ENCODE measurements at regions not wholly inside any gene's neighbourhood (a gene's known extent, or its start where the extent isn't known, plus 50 kb on each side); places are given as distances from the start of the nearest gene placed in this dataset.

DNA sequence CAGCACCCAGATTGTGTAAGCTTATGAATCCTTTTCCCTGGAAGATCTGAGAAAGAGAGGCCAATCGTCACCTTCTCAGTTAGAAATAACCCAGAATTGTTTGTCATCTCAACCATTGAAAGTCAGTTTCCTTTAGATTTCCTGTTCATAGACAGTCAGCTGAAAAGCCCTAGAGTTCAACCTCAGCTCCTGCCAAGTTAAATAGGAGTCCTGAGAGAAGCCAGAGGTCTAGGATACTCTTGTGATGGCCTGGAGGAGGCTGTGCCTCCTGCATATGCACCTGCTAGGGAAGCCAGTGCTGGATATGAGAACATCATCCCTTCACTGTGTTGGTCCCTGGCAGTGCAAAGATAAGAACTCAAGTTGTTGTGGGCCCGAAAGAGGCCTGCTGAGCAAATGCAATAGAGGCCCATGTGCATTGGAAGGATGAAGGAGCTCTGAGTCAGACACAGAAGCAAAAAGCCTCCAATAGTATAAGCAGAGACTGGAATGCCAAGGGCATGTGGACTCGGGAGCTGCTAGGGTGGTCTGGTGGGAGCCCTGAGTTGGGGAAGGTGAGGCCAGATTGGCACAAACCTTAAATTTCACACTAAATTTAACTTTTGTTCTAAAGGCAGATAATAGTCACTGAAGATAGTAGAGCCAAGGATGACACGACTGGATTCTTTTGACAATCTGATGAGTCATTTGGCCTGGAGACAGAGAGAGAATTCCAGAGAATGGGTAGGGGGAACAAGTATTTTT lies 520.9 kb upstream of the CDH5 start:
- TF ChIP-seq, protein P1, sequence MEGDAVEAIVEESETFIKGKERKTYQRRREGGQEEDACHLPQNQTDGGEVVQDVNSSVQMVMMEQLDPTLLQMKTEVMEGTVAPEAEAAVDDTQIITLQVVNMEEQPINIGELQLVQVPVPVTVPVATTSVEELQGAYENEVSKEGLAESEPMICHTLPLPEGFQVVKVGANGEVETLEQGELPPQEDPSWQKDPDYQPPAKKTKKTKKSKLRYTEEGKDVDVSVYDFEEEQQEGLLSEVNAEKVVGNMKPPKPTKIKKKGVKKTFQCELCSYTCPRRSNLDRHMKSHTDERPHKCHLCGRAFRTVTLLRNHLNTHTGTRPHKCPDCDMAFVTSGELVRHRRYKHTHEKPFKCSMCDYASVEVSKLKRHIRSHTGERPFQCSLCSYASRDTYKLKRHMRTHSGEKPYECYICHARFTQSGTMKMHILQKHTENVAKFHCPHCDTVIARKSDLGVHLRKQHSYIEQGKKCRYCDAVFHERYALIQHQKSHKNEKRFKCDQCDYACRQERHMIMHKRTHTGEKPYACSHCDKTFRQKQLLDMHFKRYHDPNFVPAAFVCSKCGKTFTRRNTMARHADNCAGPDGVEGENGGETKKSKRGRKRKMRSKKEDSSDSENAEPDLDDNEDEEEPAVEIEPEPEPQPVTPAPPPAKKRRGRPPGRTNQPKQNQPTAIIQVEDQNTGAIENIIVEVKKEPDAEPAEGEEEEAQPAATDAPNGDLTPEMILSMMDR (conservative IDR thresholded peaks at IDR 0.05 in 1 of 2, IDR thresholded peaks at IDR 0.05 in 1 of 2; ENCODE audit: low read depth in 1 of 2, low read length in 2 of 2) = no peak
- TF ChIP-seq EZH2 (IDR thresholded peaks at IDR 0.05; ENCODE audit: low read length, missing control alignments) = no peak
- Histone ChIP-seq H3K4me3 (replicated peaks in 1 of 4; ENCODE audit: control extremely low read depth in 1 of 4, insufficient read depth in 1 of 4, low read depth in 3 of 4, low read length in 4 of 4) (no peak overlapping the region), H3K36me3 (ENCODE audit: control insufficient read depth, insufficient read depth, low read length) (no peaks in the 10 kb centered on the region), H3K27ac (ENCODE audit: insufficient read depth, low read length) (no peak overlapping the region), H3K9me3 (ENCODE audit: control insufficient read depth, insufficient read depth, low read depth, low read length) (no peaks in the 10 kb centered on the region), H3K27me3 (ENCODE audit: control insufficient read depth, insufficient read depth, low read length) (no peaks in the 10 kb centered on the region), H3K4me2 (ENCODE audit: extremely low read depth, insufficient read depth, low read length) (no peak overlapping the region), H3K79me2 (ENCODE audit: control insufficient read depth, insufficient read depth, low read length) (no peaks in the 10 kb centered on the region), H3K4me1 (ENCODE audit: control insufficient read depth, extremely low read depth, insufficient read depth, low read length) (no peaks in the 10 kb centered on the region), H2AFZ (ENCODE audit: low read length) (no peak overlapping the region), H3K9ac (ENCODE audit: insufficient read depth, low read length) (no peak overlapping the region), H4K20me1 (ENCODE audit: control insufficient read depth, extremely low read depth, insufficient read depth, low read length) (no peaks in the 10 kb centered on the region)
- peak in 1 of 2 donors; percentile 22 for DNase-seq (ENCODE audit: low read depth in 2 of 2)

GRCh38 chr16:65843941-65844340 lies 522.5 kb upstream of the CDH5 start:
- no peak overlapping the region for H3K27ac ChIP-seq (ENCODE audit: insufficient read depth, low read length)
- no peaks in the 10 kb centered on the region for H3K79me2 ChIP-seq (ENCODE audit: control insufficient read depth, insufficient read depth, low read length)
- no peak overlapping the region for H2AFZ ChIP-seq (ENCODE audit: low read length)
- H3K9ac ChIP-seq (ENCODE audit: insufficient read depth, low read length) = no peak overlapping the region
- TF ChIP-seq EZH2 (IDR thresholded peaks at IDR 0.05; ENCODE audit: low read length, missing control alignments) = no peak
- TF ChIP-seq, protein P1 (conservative IDR thresholded peaks at IDR 0.05 in 1 of 2, IDR thresholded peaks at IDR 0.05 in 1 of 2; ENCODE audit: low read depth in 1 of 2, low read length in 2 of 2) = no peak
- no peaks in the 10 kb centered on the region for H3K36me3 ChIP-seq (ENCODE audit: control insufficient read depth, insufficient read depth, low read length)
- no peaks in the 10 kb centered on the region for H3K27me3 ChIP-seq (ENCODE audit: control insufficient read depth, insufficient read depth, low read length)
- no peak for DNase-seq (ENCODE audit: low read depth in 2 of 2)
- H3K4me3 ChIP-seq (replicated peaks in 1 of 4; ENCODE audit: control extremely low read depth in 1 of 4, insufficient read depth in 1 of 4, low read depth in 3 of 4, low read length in 4 of 4) = no peak overlapping the region
- no peak overlapping the region for H3K4me2 ChIP-seq (ENCODE audit: extremely low read depth, insufficient read depth, low read length)
- no peaks in the 10 kb centered on the region for H4K20me1 ChIP-seq (ENCODE audit: control insufficient read depth, extremely low read depth, insufficient read depth, low read length)
- H3K4me1 ChIP-seq (ENCODE audit: control insufficient read depth, extremely low read depth, insufficient read depth, low read length) = no peaks in the 10 kb centered on the region
- H3K9me3 ChIP-seq (ENCODE audit: control insufficient read depth, insufficient read depth, low read depth, low read length) = no peaks in the 10 kb centered on the region

DNA sequence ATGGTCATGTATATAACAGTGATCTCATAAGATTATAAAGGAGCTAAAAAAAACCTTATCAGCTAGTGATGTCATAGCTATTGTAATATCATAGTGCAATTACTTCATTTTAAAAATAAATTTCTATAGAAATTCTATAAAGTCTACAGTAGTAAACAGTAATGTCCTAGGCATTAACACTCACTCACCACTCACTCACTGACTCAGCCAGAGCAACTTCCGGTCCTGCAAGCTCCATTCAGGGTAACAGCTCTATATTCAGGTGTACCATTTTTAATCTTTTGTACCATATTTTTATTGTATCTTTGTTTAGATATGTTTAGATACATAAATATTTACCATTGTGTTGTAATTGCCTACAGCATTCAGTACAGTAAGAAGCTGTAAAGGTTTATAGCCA lies 524.4 kb upstream of the CDH5 start:
- H3K4me2 ChIP-seq (ENCODE audit: extremely low read depth, insufficient read depth, low read length) = no peak overlapping the region
- H3K27me3 ChIP-seq (ENCODE audit: control insufficient read depth, insufficient read depth, low read length) = no peaks in the 10 kb centered on the region
- no peaks in the 10 kb centered on the region for H3K79me2 ChIP-seq (ENCODE audit: control insufficient read depth, insufficient read depth, low read length)
- no peak overlapping the region for H2AFZ ChIP-seq (ENCODE audit: low read length)
- no peaks in the 10 kb centered on the region for H4K20me1 ChIP-seq (ENCODE audit: control insufficient read depth, extremely low read depth, insufficient read depth, low read length)
- no peaks in the 10 kb centered on the region for H3K9me3 ChIP-seq (ENCODE audit: control insufficient read depth, insufficient read depth, low read depth, low read length)
- TF ChIP-seq, protein P1 (conservative IDR thresholded peaks at IDR 0.05 in 1 of 2, IDR thresholded peaks at IDR 0.05 in 1 of 2; ENCODE audit: low read depth in 1 of 2, low read length in 2 of 2) = no peak
- no peak for TF ChIP-seq EZH2 (IDR thresholded peaks at IDR 0.05; ENCODE audit: low read length, missing control alignments)
- no peaks in the 10 kb centered on the region for H3K36me3 ChIP-seq (ENCODE audit: control insufficient read depth, insufficient read depth, low read length)
- H3K27ac ChIP-seq (ENCODE audit: insufficient read depth, low read length) = no peak overlapping the region
- no peak overlapping the region for H3K4me3 ChIP-seq (replicated peaks in 1 of 4; ENCODE audit: control extremely low read depth in 1 of 4, insufficient read depth in 1 of 4, low read depth in 3 of 4, low read length in 4 of 4)
- H3K4me1 ChIP-seq (ENCODE audit: control insufficient read depth, extremely low read depth, insufficient read depth, low read length) = no peaks in the 10 kb centered on the region
- peak in 1 of 2 donors; percentile 3 for DNase-seq (ENCODE audit: low read depth in 2 of 2)
- H3K9ac ChIP-seq (ENCODE audit: insufficient read depth, low read length) = no peak overlapping the region
